Esophagus muscularis mucosa (tissue), 4 donors: ENCODE measurements at regions not wholly inside any gene's neighbourhood (a gene's known extent, or its start where the extent isn't known, plus 50 kb on each side); places are given as distances from the start of the nearest gene placed in this dataset.

Source experiments
- CTCF ChIP-seq, 3 experiments: fragments of 200-600 bp in 2 of 3; fragments of 450-650 bp in 1 of 3; sonication (generic) in 2 of 3; IDR thresholded peaks; one replicate each; pipeline ENCODE4 v1.5.1; 2017 to 2019; ENCODE audit warnings: antibody characterized with exemption in 3 of 3, mild to moderate bottlenecking in 2 of 3, moderate library complexity in 1 of 3
- EP300 ChIP-seq: sonication (generic); formaldehyde crosslinking; IDR thresholded peaks from one replicate; pipeline ENCODE4 v1.6.1; 2017; ENCODE audit warnings: antibody characterized with exemption
- POLR2A ChIP-seq: fragments of 450-650 bp; IDR thresholded peaks from one replicate; pipeline ENCODE4 v1.6.1; 2017; ENCODE audit warnings: antibody characterized with exemption, moderate library complexity, mild to moderate bottlenecking, low read depth

GRCh38 chr22:48710410-48710809 lies 1117.3 kb downstream of the BRD1 start:
- TF ChIP-seq CTCF (IDR thresholded peaks at IDR 0.05) (no peak), POLR2A (no peak), EP300 (no peak)
